ENCODE measurements at regions not wholly inside any gene's neighbourhood (a gene's known extent, or its start where the extent isn't known, plus 50 kb on each side); places are given as distances from the start of the nearest gene placed in this dataset.
"Not testable (repeated sequence)": the region's sequence is repeated elsewhere in the genome, so short reads cannot be mapped to it uniquely, and the experiment has no call there.

DNA sequence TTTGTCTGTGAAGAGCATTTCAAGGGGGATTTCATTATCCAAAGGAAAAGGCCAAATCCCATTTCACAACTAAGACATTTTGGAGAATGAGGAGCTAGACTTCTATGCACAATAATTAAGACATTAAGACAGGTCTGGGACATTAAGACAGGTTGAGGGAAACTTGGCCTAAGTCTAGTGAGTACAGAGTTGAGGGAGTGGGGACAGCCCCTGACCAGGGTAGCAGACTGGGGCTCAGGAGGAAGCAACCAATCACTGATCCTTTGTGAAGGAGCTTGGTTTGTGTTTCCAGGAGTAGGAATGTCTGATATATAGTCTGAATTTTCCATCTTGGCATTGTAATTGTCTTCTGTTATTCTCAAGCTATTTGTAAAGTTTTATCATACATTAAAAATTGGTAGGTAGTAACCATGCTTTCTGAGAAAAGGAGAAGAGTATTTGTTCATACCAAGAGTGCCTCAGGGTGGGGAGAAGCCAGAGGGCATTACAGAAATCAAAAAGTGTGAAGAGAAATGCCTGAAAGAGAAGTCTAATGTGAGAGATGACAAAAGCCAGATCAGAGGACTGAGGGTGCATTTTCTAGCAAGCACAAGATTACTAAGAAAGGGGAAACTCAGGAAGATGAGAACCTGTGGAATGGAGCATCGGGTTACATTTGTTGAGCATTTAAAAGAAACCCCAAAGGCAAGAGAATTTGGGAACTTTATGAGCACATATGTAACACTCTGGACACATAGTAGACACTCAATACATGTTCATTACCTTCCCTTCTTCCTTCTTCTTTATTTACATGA, 189.3 kb upstream of the PIK3R1 start:
- no peak for DNase-seq (ENCODE audit: low read depth in 2 of 2)

DNA sequence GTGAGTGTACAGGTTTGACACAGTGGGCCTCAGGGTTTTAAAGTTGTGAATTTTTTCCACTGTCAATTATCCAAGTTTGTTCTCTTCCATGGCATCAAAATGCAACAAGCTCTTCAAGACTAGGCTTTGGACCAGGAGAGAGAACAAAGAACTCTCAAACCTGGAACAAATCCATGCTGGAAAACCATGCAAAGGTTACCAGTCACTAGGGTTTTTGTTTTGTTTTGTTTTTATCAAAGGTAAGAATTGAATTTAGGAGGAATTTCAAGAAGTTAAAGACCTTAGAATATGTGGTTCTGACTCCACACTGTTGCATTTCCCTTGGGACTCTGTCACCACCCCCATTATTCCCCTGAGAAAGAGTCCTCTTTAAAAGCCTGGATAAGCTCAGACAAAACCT, 191.1 kb upstream of the PIK3R1 start:
- no peak for DNase-seq (ENCODE audit: low read depth in 2 of 2)

GRCh38 chr5:68021916-68022315, 193.6 kb upstream of the PIK3R1 start:
- DNase-seq (ENCODE audit: low read depth in 2 of 2), result no peak

DNA sequence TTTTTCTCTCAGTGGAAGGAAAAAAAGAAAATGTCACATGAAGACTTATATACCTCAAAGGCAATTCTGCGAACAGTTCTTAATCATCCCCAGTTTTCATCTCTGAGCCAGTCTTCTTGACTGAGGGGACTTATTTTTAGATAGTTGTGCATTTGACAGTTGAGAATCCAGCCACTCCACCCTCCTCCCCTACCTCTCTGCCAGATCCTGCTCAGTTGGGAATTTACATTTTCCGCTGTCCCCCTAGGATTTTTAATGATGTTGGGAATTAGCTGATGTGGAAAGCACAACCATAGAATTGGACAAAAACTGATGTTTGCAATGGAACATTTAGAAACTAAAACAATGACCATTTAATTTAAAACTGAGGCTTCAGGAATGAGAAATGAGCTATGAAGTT, 194.3 kb upstream of the PIK3R1 start:
- no peak for DNase-seq (ENCODE audit: low read depth in 2 of 2)

DNA sequence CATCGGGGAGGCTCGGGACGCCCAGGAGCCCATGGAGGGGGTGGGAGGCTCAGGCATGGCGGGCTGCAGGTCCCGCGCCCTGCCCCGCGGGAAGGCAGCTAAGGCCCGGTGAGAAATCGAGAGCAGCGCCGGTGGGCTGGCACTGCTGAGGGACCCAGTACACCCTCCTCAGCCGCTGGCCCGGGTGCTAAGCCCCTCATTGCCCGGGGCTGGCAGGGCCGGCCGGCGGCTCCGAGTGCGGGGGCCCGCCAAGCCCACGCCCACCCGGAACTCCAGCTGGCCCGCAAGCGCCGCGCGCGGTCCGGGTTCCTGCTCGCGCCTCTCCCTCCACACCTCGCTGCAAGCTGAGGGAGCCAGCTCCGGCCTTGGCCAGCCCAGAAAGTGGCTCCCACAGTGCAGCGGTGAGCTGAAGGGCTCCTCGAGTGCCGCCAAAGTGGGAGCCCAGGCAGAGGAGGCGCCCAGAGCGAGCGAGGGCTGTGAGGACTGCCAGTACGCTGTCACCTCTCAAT, 195.0 kb upstream of the PIK3R1 start:
- DNase-seq (ENCODE audit: low read depth in 2 of 2), result not testable (repeated sequence)

- DNase-seq (ENCODE audit: low read depth in 2 of 2), result no peak
These were observed 199.9 kb upstream of the PIK3R1 start for GRCh38 chr5:68015381-68016302.

DNA sequence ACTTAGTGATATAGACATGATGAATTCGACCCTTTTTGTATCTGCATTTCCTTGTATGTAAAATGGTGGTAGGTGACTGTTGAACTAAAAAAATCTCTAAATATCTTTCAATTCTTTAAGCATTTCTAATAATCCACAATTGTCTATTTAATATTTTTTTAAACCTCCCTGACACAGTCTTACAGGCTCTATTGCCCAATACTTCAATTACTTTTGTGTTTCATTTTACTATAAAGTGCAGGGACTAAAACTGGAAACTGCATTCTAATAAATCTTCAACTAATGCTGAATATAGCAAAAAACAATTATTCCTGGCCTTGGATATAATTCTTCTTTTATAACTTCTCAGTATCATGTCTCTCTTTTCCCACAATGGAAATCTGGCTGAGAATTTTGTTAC, 202.7 kb upstream of the PIK3R1 start:
- DNase-seq (ENCODE audit: low read depth in 2 of 2), result no peak

DNA sequence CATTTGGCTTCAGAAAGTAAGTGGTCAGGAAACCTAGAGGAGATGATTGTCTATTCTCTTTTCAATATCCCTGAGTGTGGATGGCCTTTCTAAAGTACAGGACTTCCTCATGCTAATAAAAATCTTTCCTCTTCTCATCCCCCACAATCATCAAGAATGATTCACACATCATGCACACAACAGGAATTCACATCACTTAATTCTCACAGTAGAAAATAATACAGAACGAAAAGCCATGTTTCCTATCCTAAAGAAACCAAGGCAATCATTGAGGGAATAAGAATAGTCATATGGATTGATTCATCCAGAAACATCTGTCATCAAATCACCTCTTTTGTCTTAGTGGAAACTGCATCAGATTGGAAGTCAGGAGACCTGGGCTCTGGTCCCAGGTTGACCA, 203.1 kb upstream of the PIK3R1 start:
- DNase-seq (ENCODE audit: low read depth in 2 of 2), result no peak

GRCh38 chr5:68011801-68012200, 203.8 kb upstream of the PIK3R1 start:
- DNase-seq (ENCODE audit: low read depth in 2 of 2), result no peak

DNA sequence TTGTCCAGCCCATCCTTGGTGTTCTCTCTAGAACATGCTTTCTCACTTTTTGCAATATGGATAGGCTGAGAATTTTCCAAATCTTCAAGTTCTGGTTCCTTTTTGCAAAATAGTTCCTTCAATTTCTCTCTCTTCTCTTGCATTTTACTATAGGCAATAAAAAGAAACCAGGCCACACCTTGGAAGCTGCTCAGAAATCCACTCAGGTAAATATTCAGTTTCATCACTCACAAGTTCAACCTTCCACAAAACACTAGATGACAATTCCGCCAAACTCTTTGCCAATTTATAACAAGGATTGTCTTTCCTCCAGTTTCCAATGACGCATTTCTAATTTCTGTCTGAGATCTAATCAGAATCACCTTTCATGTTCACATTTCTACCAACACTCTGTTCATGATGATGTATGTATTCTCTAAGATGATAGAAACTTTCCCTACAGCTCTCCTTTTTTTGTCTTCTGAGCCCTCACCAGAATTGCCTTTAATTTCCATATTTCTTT, 204.2 kb upstream of the PIK3R1 start:
- DNase-seq (ENCODE audit: low read depth in 2 of 2), result no peak

GRCh38 chr5:68010740-68011139, 204.8 kb upstream of the PIK3R1 start:
- no peak for DNase-seq (ENCODE audit: low read depth in 2 of 2)

- no peak for DNase-seq (ENCODE audit: low read depth in 2 of 2)
These were observed 208.1 kb upstream of the PIK3R1 start for GRCh38 chr5:68007451-68007850.

GRCh38 chr5:68002836-68003235, 212.7 kb upstream of the PIK3R1 start:
- DNase-seq (ENCODE audit: low read depth in 2 of 2), result no peak

- no peak for DNase-seq (ENCODE audit: low read depth in 2 of 2)
These were observed 214.8 kb upstream of the PIK3R1 start for GRCh38 chr5:68000805-68001204.

DNA sequence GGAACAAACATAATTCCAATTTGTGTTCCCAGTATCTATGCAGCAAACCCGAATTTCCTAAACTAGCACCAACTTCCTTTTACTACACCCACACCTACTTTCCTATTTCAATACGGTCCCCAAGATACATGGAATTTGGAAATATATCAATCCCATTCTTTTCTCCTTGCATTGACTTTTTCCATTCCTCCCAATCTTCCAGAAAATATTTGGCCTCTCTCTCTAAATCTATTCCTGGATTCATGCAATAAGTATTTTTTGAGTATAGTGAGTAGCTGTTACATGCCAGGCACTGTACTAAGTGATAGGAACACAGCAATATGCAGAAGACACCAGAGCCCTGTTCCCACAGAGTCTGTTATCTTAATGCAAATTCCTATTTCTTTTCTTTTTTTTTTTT, 216.2 kb upstream of the PIK3R1 start:
- no peak for DNase-seq (ENCODE audit: low read depth in 2 of 2)

DNA sequence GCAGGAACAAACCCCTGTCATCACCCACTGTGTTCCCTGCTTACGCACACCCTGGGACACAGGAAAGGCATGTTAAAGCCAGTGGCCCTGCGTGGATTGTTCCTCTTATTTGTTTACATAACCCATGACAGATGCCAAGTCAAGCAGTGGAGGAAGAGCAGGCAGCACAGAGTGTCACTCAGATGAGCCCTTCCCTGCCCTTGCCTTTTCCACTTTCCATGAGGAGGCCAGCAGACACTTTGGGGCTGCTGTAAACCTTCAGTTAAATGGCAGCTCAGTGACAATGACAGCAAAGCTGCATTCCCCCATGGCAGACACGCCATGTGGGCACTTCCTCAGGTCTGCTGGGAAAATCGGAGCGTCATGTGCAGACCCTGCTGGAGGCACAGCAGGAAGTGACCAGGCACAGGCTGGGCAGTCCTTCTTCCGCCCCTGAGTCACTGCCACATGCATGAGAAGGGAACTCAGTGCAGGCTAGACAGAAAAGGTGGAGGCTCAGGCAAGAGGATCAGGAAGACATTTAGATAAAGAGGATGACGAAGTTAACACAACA, 216.8 kb upstream of the PIK3R1 start:
- no peak for DNase-seq (ENCODE audit: low read depth in 2 of 2)

DNA sequence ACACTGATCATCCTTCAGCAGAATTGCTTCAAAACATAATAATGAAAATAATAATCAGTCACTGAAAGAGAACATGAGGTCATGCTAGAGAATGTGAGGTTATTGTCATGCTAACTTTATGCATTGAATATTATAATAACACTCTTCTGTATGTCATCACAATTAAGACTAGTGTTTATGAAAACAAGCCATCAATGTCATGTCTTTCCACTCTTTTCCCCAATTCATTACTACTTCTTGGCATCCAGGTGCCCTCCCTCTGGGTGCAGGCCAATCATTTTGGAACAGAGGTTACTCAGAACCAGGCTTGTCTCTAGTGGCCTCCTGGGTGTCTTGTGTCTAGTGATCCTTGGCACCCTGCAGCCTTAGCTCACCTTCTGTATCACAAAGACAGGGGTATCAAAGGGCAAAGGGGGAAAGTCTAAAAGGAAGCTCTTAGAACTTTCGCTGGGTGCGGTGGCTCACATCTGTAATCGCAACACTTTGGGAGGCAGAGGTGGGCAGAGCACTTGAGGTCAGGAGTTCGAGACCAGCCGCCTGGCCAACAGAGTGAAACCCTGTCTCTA, 217.6 kb upstream of the PIK3R1 start:
- no peak for DNase-seq (ENCODE audit: low read depth in 2 of 2)

DNA sequence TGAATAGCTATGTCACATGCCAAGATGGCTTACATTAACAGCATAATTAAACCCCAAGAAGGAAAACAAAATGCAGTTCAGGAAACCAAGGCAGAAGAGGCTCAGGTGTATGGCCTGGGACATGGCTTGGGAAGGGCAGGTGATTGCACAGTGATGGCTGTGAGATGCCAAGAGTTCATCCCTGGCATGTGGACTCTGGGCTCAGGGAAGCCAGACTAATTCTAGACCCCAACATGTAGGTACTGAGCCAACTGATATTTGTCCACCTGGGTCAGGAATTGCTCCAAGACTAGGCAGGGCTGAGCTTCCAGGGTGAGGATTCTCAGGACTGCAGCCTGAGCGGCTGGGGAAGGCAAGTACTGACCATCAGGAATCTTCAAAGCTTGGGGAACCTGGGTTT, 218.4 kb upstream of the PIK3R1 start:
- no peak for DNase-seq (ENCODE audit: low read depth in 2 of 2)

GRCh38 chr5:67996596-67996995, 219.0 kb upstream of the PIK3R1 start:
- DNase-seq (ENCODE audit: low read depth in 2 of 2), result no peak

DNA sequence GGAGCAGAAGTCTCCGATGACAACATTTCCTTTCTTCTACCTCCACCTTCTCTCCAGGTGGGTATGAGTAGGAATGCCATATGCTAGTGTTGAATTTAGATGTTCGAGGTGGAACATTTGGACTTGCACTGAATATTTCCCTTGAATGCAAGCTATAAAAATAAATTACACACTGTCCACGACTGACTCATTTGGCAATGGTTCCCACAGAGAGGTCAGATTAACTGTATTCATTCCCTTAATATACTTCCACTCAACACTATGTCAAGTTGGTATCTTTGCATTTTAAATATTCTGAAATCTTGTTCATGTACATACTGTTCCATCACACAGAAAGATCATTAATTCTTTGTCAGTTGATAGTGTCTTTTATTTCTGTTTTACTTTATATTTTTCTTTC, 222.6 kb upstream of the PIK3R1 start:
- DNase-seq (ENCODE audit: low read depth in 2 of 2), result no peak

DNA sequence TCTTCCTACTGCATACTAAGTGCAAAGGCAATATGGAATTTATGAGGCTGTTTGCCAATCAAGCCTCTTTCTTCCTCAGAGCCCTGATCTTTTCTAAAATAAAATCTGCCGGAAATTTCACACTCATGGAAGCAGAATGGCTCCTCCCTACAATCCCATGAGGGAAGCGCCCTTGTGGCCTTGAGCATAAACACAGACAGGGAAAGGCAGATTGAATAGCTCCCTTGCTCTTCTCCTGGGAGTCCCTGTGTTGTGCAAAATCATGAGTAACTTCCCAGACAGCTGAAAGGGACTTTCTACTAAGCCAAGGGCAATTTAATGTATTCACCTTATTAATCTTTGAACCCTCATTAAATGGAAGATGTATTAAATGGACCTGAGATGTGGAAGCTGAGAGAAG, 226.1 kb upstream of the PIK3R1 start:
- no peak for DNase-seq (ENCODE audit: low read depth in 2 of 2)

DNA sequence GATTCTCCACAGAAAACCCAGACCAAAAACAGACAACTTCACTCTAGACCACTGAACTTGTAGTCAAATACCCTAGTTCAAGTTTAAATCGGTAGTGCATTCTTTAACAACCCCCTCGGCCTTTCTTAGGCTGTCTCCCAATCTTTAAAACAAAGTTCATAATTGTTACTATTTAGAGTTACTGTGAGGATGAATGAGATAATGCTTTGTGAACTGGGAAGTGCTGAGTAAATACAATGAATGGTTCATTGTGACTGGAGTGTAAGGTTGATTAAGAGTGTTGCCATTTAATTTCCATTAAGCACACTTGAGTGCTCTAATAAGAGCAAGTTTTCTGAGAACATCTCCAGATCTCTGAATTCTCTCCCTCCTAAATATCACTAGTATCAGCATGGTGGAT, 228.8 kb upstream of the PIK3R1 start:
- DNase-seq (ENCODE audit: low read depth in 2 of 2), result no peak

All from activated CD4-positive, alpha-beta T cell treated with anti-CD3 and anti-CD28 coated beads for 24 hours (primary cell).